Naive B cell (primary cell): ENCODE measurements at regions not wholly inside any gene's neighbourhood (a gene's known extent, or its start where the extent isn't known, plus 50 kb on each side); places are given as distances from the start of the nearest gene placed in this dataset.

Experiments used
- ATAC-seq, 2 donors: fragments of 150-1000 bp; cut with Tn5 transposase; 2 replicates each; pipeline ENCODE4 v1.10.0; 2021; ENCODE audit warnings: low read depth in 2 of 2, mild to moderate bottlenecking in 2 of 2, moderate library complexity in 2 of 2
- DNase-seq: peaks from one replicate; pipeline ENCODE4 v3.0.0; 2022
- H3K27ac Mint-ChIP-seq, 6 donors: one replicate each; pipeline ENCODE4 v1.8.0; 2020 to 2022; ENCODE audit warnings: mild to moderate bottlenecking in 6 of 6, mixed read lengths in 6 of 6, moderate library complexity in 5 of 6, inconsistent platforms in 2 of 6
- H3K27me3 Mint-ChIP-seq, 3 donors: one replicate each; pipeline ENCODE4 v1.8.0; 2021 to 2022; ENCODE audit warnings: mixed read lengths in 3 of 3, mild to moderate bottlenecking in 1 of 3
- H3K36me3 Mint-ChIP-seq, 2 donors: one replicate each; pipeline ENCODE4 v1.8.0; 2020 to 2022; ENCODE audit warnings: mixed read lengths in 2 of 2, inconsistent platforms in 1 of 2, mild to moderate bottlenecking in 1 of 2
- H3K4me1 Mint-ChIP-seq, 3 donors: one replicate each; pipeline ENCODE4 v1.8.0; 2020 to 2022; ENCODE audit warnings: mixed read lengths in 3 of 3, inconsistent platforms in 1 of 3, mild to moderate bottlenecking in 1 of 3, moderate library complexity in 1 of 3
- H3K4me3 Mint-ChIP-seq, 8 donors: one replicate each; pipeline ENCODE4 v1.8.0; 2020 to 2022; ENCODE audit warnings: mild to moderate bottlenecking in 8 of 8, mixed read lengths in 8 of 8, moderate library complexity in 8 of 8, inconsistent platforms in 2 of 8
- H3K9me3 Mint-ChIP-seq, 7 donors: one replicate each; pipeline ENCODE4 v1.8.0; 2020 to 2022; ENCODE audit warnings: mixed read lengths in 7 of 7, mild to moderate bottlenecking in 5 of 7, inconsistent platforms in 2 of 7, moderate library complexity in 1 of 7

GRCh38 chr9:108478431-108479332, 377.1 kb downstream of the ACTL7B start:
- H3K9me3 Mint-ChIP-seq: peaks cover 0 to 2% (median 0%) of the 10 kb centered on the region in 7 donors
- H3K4me3 Mint-ChIP-seq: no peak overlapping the region
- no peaks in the 10 kb centered on the region for H3K4me1 Mint-ChIP-seq
- ATAC-seq (no peak), DNase-seq (no peak)
- no peaks in the 10 kb centered on the region for H3K36me3 Mint-ChIP-seq
- H3K27ac Mint-ChIP-seq: no peak overlapping the region
- peaks cover 0 to 9% (median 3%) of the 10 kb centered on the region in 3 donors for H3K27me3 Mint-ChIP-seq

- Mint-ChIP-seq H3K27ac (no peak overlapping the region), H3K4me1 (no peaks in the 10 kb centered on the region), H3K27me3 (no peaks in the 10 kb centered on the region), H3K9me3 (peaks cover 0 to 4% (median 0%) of the 10 kb centered on the region in 7 donors), H3K4me3 (no peak overlapping the region), H3K36me3 (no peaks in the 10 kb centered on the region)
- no peak for ATAC-seq
- no peak for DNase-seq
Observed at GRCh38 chr9:108477529-108478006, 378.2 kb downstream of the ACTL7B start.

- Mint-ChIP-seq H3K27me3 (no peaks in the 10 kb centered on the region), H3K27ac (no peak overlapping the region), H3K36me3 (no peaks in the 10 kb centered on the region), H3K4me3 (no peak overlapping the region), H3K4me1 (no peaks in the 10 kb centered on the region), H3K9me3 (peaks cover 0 to 4% (median 0%) of the 10 kb centered on the region in 7 donors)
- no peak for ATAC-seq
- no peak for DNase-seq
Observed at GRCh38 chr9:108476574-108476973, 379.2 kb downstream of the ACTL7B start.

GRCh38 chr9:108475813-108476212, 380.0 kb downstream of the ACTL7B start:
- no peak for ATAC-seq
- Mint-ChIP-seq H3K4me3 (no peak overlapping the region), H3K27me3 (no peaks in the 10 kb centered on the region), H3K4me1 (no peaks in the 10 kb centered on the region), H3K36me3 (no peaks in the 10 kb centered on the region), H3K9me3 (peaks cover 0 to 4% (median 0%) of the 10 kb centered on the region in 7 donors), H3K27ac (no peak overlapping the region)
- no peak for DNase-seq

- Mint-ChIP-seq H3K4me3 (no peak overlapping the region), H3K27me3 (no peaks in the 10 kb centered on the region), H3K27ac (no peak overlapping the region), H3K4me1 (no peaks in the 10 kb centered on the region), H3K9me3 (peaks cover 0 to 4% (median 0%) of the 10 kb centered on the region in 7 donors), H3K36me3 (no peaks in the 10 kb centered on the region)
- DNase-seq (no peak), ATAC-seq (no peak)
Observed at GRCh38 chr9:108474356-108474755, 381.4 kb downstream of the ACTL7B start.

GRCh38 chr9:108473209-108474112, 382.3 kb downstream of the ACTL7B start:
- peaks cover 0 to 4% (median 0%) of the 10 kb centered on the region in 7 donors for H3K9me3 Mint-ChIP-seq
- peak overlapping the region in 1 of 6 donors; percentile 70 for H3K27ac Mint-ChIP-seq
- no peaks in the 10 kb centered on the region for H3K4me1 Mint-ChIP-seq
- no peak for DNase-seq
- H3K4me3 Mint-ChIP-seq: no peak overlapping the region
- no peaks in the 10 kb centered on the region for H3K27me3 Mint-ChIP-seq
- H3K36me3 Mint-ChIP-seq: no peaks in the 10 kb centered on the region
- no peak for ATAC-seq

GRCh38 chr9:108469654-108470053, 386.1 kb downstream of the ACTL7B start:
- peaks cover 0 to 4% (median 0%) of the 10 kb centered on the region in 7 donors for H3K9me3 Mint-ChIP-seq
- no peaks in the 10 kb centered on the region for H3K27me3 Mint-ChIP-seq
- H3K4me3 Mint-ChIP-seq: no peak overlapping the region
- H3K4me1 Mint-ChIP-seq: no peaks in the 10 kb centered on the region
- no peak overlapping the region for H3K27ac Mint-ChIP-seq
- DNase-seq (no peak), ATAC-seq (no peak)
- no peaks in the 10 kb centered on the region for H3K36me3 Mint-ChIP-seq

- no peak overlapping the region for H3K27ac Mint-ChIP-seq
- H3K27me3 Mint-ChIP-seq: no peaks in the 10 kb centered on the region
- no peak overlapping the region for H3K4me3 Mint-ChIP-seq
Observed at GRCh38 chr9:108468364-108468763, 387.4 kb downstream of the ACTL7B start.

GRCh38 chr9:108467653-108468324, 388.0 kb downstream of the ACTL7B start:
- H3K4me3 Mint-ChIP-seq: no peak overlapping the region
- H3K9me3 Mint-ChIP-seq: peaks cover 0 to 3% (median 0%) of the 10 kb centered on the region in 7 donors

More at GRCh38 chr9:108468364-108468763, 387.4 kb downstream of the ACTL7B start:
- ATAC-seq (no peak), DNase-seq (no peak)
- peaks cover 0 to 4% (median 0%) of the 10 kb centered on the region in 7 donors for H3K9me3 Mint-ChIP-seq
- no peaks in the 10 kb centered on the region for H3K4me1 Mint-ChIP-seq
- H3K36me3 Mint-ChIP-seq: no peaks in the 10 kb centered on the region

GRCh38 chr9:108467161-108467560, 388.6 kb downstream of the ACTL7B start:
- Mint-ChIP-seq H3K27ac (no peak overlapping the region), H3K4me1 (no peaks in the 10 kb centered on the region), H3K27me3 (no peaks in the 10 kb centered on the region), H3K9me3 (no peaks in the 10 kb centered on the region), H3K4me3 (no peak overlapping the region), H3K36me3 (no peaks in the 10 kb centered on the region)
- no peak for DNase-seq
- no peak for ATAC-seq

More at GRCh38 chr9:108467653-108468324, 388.0 kb downstream of the ACTL7B start:
- Mint-ChIP-seq H3K36me3 (no peaks in the 10 kb centered on the region), H3K27me3 (no peaks in the 10 kb centered on the region), H3K27ac (no peak overlapping the region), H3K4me1 (no peaks in the 10 kb centered on the region)
- DNase-seq (no peak), ATAC-seq (no peak)

GRCh38 chr9:108466304-108466703, 389.5 kb downstream of the ACTL7B start:
- DNase-seq (no peak), ATAC-seq (no peak)
- Mint-ChIP-seq H3K4me3 (no peak overlapping the region), H3K4me1 (no peaks in the 10 kb centered on the region), H3K9me3 (no peaks in the 10 kb centered on the region), H3K27me3 (no peaks in the 10 kb centered on the region), H3K27ac (no peak overlapping the region), H3K36me3 (no peaks in the 10 kb centered on the region)

- ATAC-seq (no peak), DNase-seq (no peak)
- H3K27me3 Mint-ChIP-seq: peaks cover 0 to 5% (median 4%) of the 10 kb centered on the region in 3 donors
- H3K4me1 Mint-ChIP-seq: no peaks in the 10 kb centered on the region
- no peaks in the 10 kb centered on the region for H3K9me3 Mint-ChIP-seq
- H3K27ac Mint-ChIP-seq: no peak overlapping the region
- H3K4me3 Mint-ChIP-seq: no peak overlapping the region
- no peaks in the 10 kb centered on the region for H3K36me3 Mint-ChIP-seq
Observed at GRCh38 chr9:108463932-108464606, 391.7 kb downstream of the ACTL7B start.
